H1 (cell line): ENCODE measurements at regions not wholly inside any gene's neighbourhood (a gene's known extent, or its start where the extent isn't known, plus 50 kb on each side); places are given as distances from the start of the nearest gene placed in this dataset.

ENCODE experiments used
- CTCF ChIA-PET: fragments of 300-600 bp; sonication (Branson Sonifier 250); formaldehyde crosslinking; loops from one replicate; lab custom pipeline; 2021; ENCODE audit not compliant: partially characterized antibody; lab: Charles Lee
- POLR2A ChIA-PET: fragments of 300-600 bp; sonication (Branson Sonifier 250); formaldehyde crosslinking; loops from one replicate; lab custom pipeline; 2021; ENCODE audit warnings: inconsistent platforms; ENCODE audit not compliant: partially characterized antibody; lab: Charles Lee
- DNase-seq, 2 experiments: peaks; one replicate each; pipeline versions ENCODE4 v3.0.0 to v3.0.0-alpha.2; 2010 to 2022; ENCODE audit warnings: low spot score in 2 of 2, low read depth in 1 of 2, mixed read lengths in 1 of 2
- FAIRE-seq: peaks from 2 replicates; lab custom pipeline; 2011; peaks lifted over from hg19 to GRCh38; lab: Jason Lieb, UNC
- H2AFZ ChIP-seq: 2 replicates; pipeline ENCODE4 v1.8.1; 2012; ENCODE audit warnings: low read length, inconsistent platforms
- H2AK5ac ChIP-seq: 2 replicates; pipeline ENCODE4 v1.6.1; 2013; ENCODE audit warnings: low read depth, low read length
- H2BK120ac ChIP-seq: replicated peaks from 2 replicates; pipeline ENCODE3; 2013; ENCODE audit warnings: low read depth, low read length, inconsistent platforms
- H2BK12ac ChIP-seq: 2 replicates; pipeline ENCODE4 v1.6.1; 2013; ENCODE audit warnings: low read depth, low read length
- H2BK15ac ChIP-seq: 2 replicates; pipeline ENCODE4 v1.6.1; 2013; ENCODE audit warnings: low read length
- H2BK20ac ChIP-seq: 2 replicates; pipeline ENCODE4 v1.6.1; 2013; ENCODE audit warnings: low read length
- H2BK5ac ChIP-seq: 2 replicates; pipeline ENCODE4 v1.6.1; 2013; ENCODE audit warnings: low read depth, low read length
- H3K14ac ChIP-seq: 2 replicates; pipeline ENCODE4 v1.6.1; 2013; ENCODE audit warnings: inconsistent platforms; ENCODE audit not compliant: insufficient read length
- H3K18ac ChIP-seq: 2 replicates; pipeline ENCODE4 v1.6.1; 2013; ENCODE audit warnings: low read length; ENCODE audit errors: extremely low read depth
- H3K23ac ChIP-seq: 2 replicates; pipeline ENCODE4 v1.6.1; 2013; ENCODE audit warnings: inconsistent platforms; ENCODE audit not compliant: insufficient read length
- H3K23me2 ChIP-seq: 2 replicates; pipeline ENCODE4 v1.6.1; 2013; ENCODE audit warnings: low read depth, low read length
- H3K27ac ChIP-seq: 2 replicates; pipeline ENCODE4 v1.6.1; 2011; ENCODE audit warnings: low read depth, low read length, inconsistent platforms
- H3K27me3 ChIP-seq, 4 experiments: replicated peaks in 1 of 4; 1 replicate in 1 of 4; 2 replicates in 3 of 4; pipeline versions ENCODE4 v1.6.1 to v1.8.1; 2011 to 2013; ENCODE audit warnings: low read length in 3 of 4, mild to moderate bottlenecking in 3 of 4, inconsistent platforms in 2 of 4, mixed read lengths in 2 of 4, moderate library complexity in 1 of 4; ENCODE audit not compliant: control insufficient read depth in 3 of 4, insufficient read depth in 3 of 4; ENCODE audit errors: extremely low read depth in 1 of 4
- H3K36me3 ChIP-seq, 4 experiments: 2 replicates each; pipeline versions ENCODE4 v1.6.1 to v1.8.1; 2011 to 2013; ENCODE audit warnings: mild to moderate bottlenecking in 4 of 4, low read length in 3 of 4, moderate library complexity in 2 of 4, control low read depth in 1 of 4, inconsistent platforms in 1 of 4; ENCODE audit not compliant: insufficient read depth in 4 of 4, control insufficient read depth in 2 of 4
- H3K4ac ChIP-seq: replicated peaks from 2 replicates; pipeline ENCODE3; 2013; ENCODE audit warnings: low read length, low read depth, mixed read lengths, inconsistent platforms; ENCODE audit not compliant: insufficient read length
- H3K4me1 ChIP-seq, 4 experiments: replicated peaks in 1 of 4; 1 replicate in 1 of 4; 2 replicates in 3 of 4; pipeline versions ENCODE4 v1.6.1 to v1.8.1; 2011 to 2013; ENCODE audit warnings: low read length in 3 of 4, inconsistent platforms in 2 of 4, mixed read lengths in 1 of 4; ENCODE audit not compliant: insufficient read depth in 4 of 4, control insufficient read depth in 3 of 4
- H3K4me2 ChIP-seq, 2 experiments: 2 replicates each; pipeline versions ENCODE4 v1.6.1 to v1.8.1; 2011 to 2013; ENCODE audit warnings: low read depth in 2 of 2, low read length in 2 of 2, control low read depth in 1 of 2, inconsistent platforms in 1 of 2, mild to moderate bottlenecking in 1 of 2; ENCODE audit not compliant: insufficient read depth in 1 of 2
- H3K4me3 ChIP-seq, 4 experiments: fragments of 200-600, 300-600 bp in 1 of 4; sonication (generic), shearing (Covaris generic), sonication (Bioruptor Twin) in 1 of 4; 2 replicates each; pipeline versions ENCODE4 v1.5.1 to v1.8.1; 2011 to 2016; ENCODE audit warnings: low read length in 4 of 4, low read depth in 3 of 4, control low read depth in 2 of 4, inconsistent platforms in 2 of 4, mild to moderate bottlenecking in 2 of 4, mixed read lengths in 1 of 4, moderate library complexity in 1 of 4; ENCODE audit not compliant: insufficient read depth in 2 of 4; ENCODE audit errors: extremely low read depth in 1 of 4
- H3K56ac ChIP-seq: replicated peaks from 2 replicates; pipeline ENCODE3; 2013; ENCODE audit warnings: low read depth, mild to moderate bottlenecking, mixed read lengths, low read length, inconsistent platforms; ENCODE audit not compliant: insufficient read length
- H3K79me1 ChIP-seq: 2 replicates; pipeline ENCODE4 v1.6.1; 2013; ENCODE audit warnings: low read depth, low read length, control low read depth
- H3K79me2 ChIP-seq, 2 experiments: 2 replicates each; pipeline versions ENCODE4 v1.6.1 to v1.8.1; 2012 to 2013; ENCODE audit warnings: low read length in 2 of 2, mild to moderate bottlenecking in 2 of 2, inconsistent platforms in 1 of 2; ENCODE audit not compliant: insufficient read depth in 2 of 2, control insufficient read depth in 1 of 2
- H3K9ac ChIP-seq, 4 experiments: replicated peaks in 1 of 4; 1 replicate in 1 of 4; 2 replicates in 3 of 4; pipeline versions ENCODE4 v1.6.1 to v1.8.1; 2011 to 2013; ENCODE audit warnings: low read depth in 3 of 4, low read length in 3 of 4, control low read depth in 2 of 4, mild to moderate bottlenecking in 2 of 4, moderate library complexity in 2 of 4, inconsistent platforms in 1 of 4; ENCODE audit errors: extremely low read depth in 1 of 4
- H3K9me3 ChIP-seq, 2 experiments: 2 replicates each; pipeline versions ENCODE4 v1.6.1 to v1.8.1; 2012 to 2013; ENCODE audit warnings: mild to moderate bottlenecking in 2 of 2, moderate library complexity in 2 of 2, control low read depth in 1 of 2, inconsistent platforms in 1 of 2, low read depth in 1 of 2, low read length in 1 of 2, mixed read lengths in 1 of 2; ENCODE audit not compliant: insufficient read depth in 2 of 2
- H4K20me1 ChIP-seq, 2 experiments: replicated peaks in 1 of 2; 2 replicates each; pipeline versions ENCODE3 to v1.8.1; 2011 to 2013; ENCODE audit warnings: inconsistent platforms in 2 of 2, low read length in 2 of 2, mild to moderate bottlenecking in 1 of 2; ENCODE audit not compliant: insufficient read depth in 2 of 2, control insufficient read depth in 1 of 2
- H4K5ac ChIP-seq: 2 replicates; pipeline ENCODE4 v1.6.1; 2013; ENCODE audit warnings: low read length, low read depth, mixed read lengths, inconsistent platforms; ENCODE audit not compliant: insufficient read length
- H4K8ac ChIP-seq: 2 replicates; pipeline ENCODE4 v1.8.0; 2013; ENCODE audit warnings: mild to moderate bottlenecking, moderate library complexity, low read length, inconsistent platforms; ENCODE audit not compliant: insufficient read depth; ENCODE audit errors: extremely low read depth
- H4K91ac ChIP-seq: replicated peaks from 2 replicates; pipeline ENCODE3; 2013; ENCODE audit warnings: low read length, mixed read lengths, inconsistent platforms; ENCODE audit not compliant: insufficient read length
- CTBP2 ChIP-seq: IDR thresholded peaks from 2 replicates; pipeline ENCODE4 v1.7.0; 2011; ENCODE audit warnings: borderline replicate concordance, mild to moderate bottlenecking, moderate library complexity, mixed read lengths, low read length; ENCODE audit not compliant: insufficient read depth, insufficient read length
- EP300 ChIP-seq, 2 experiments: IDR thresholded peaks; 1 replicate in 1 of 2; 2 replicates in 1 of 2; pipeline ENCODE4 v1.6.1; 2011 to 2012; ENCODE audit warnings: low read depth in 2 of 2, low read length in 2 of 2, mild to moderate bottlenecking in 2 of 2, borderline replicate concordance in 1 of 2, inconsistent platforms in 1 of 2, moderate library complexity in 1 of 2
- GABPA ChIP-seq: IDR thresholded peaks from 2 replicates; pipeline ENCODE4 v1.6.1; 2011; ENCODE audit warnings: mild to moderate bottlenecking, low read length, moderate library complexity, borderline replicate concordance; ENCODE audit not compliant: insufficient read depth
- NANOG ChIP-seq: IDR thresholded peaks from 2 replicates; pipeline ENCODE4 v1.6.1; 2011; ENCODE audit warnings: low read length, low read depth, mild to moderate bottlenecking, inconsistent platforms; ENCODE audit not compliant: insufficient read depth, poor library complexity, severe bottlenecking
- YY1 ChIP-seq: IDR thresholded peaks from 2 replicates; pipeline ENCODE4 v1.6.1; 2011; ENCODE audit warnings: low read depth, mild to moderate bottlenecking, low read length
- WGBS, 2 experiments: shearing (Covaris generic) in 1 of 2; methylation state at CpG; one replicate each; pipeline versions ENCODE4 v1.1.6 to v1.1.7; 2013 to 2015; ENCODE audit warnings: low lambda C conversion rate in 2 of 2, mixed read lengths in 2 of 2, inconsistent platforms in 1 of 2, low coverage in 1 of 2, missing lambda C conversion rate in 1 of 2; ENCODE audit not compliant: insufficient replicate concordance in 2 of 2, insufficient coverage in 1 of 2, insufficient read length in 1 of 2; ENCODE audit errors: extremely low coverage in 1 of 2, missing lambda C conversion rate in 1 of 2; 5-methylcytosine and 5-hydroxymethylcytosine counted together

DNA sequence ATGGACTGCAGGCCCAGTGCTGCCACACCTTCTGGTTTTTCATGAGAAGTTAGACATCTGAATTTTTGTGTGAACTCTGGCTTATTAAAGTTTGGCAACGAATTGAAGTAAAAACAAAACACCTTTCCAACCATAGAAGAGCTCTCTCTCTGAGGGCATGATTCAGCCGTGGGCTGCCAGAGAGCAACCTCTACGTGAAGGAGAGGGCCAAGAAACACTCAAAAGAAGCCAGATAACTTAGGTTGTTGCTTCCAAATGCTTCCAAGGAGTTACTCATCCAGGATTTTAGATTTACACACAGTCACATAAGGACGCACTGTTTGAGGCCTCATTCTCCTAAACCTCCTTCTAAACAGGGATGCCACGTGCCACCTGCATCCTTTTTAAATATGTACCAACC, 65.5 kb downstream of the NRN1 start:
- Histone ChIP-seq H3K79me2 (no peaks in the 10 kb centered on the region), H3K79me1 (no peaks in the 10 kb centered on the region), H3K27ac (no peak overlapping the region), H3K23me2 (no peaks in the 10 kb centered on the region), H2AK5ac (no peak overlapping the region), H2BK20ac (no peak overlapping the region), H2AFZ (no peak overlapping the region), H4K20me1 (no peaks in the 10 kb centered on the region), H2BK12ac (no peak overlapping the region), H3K18ac (no peak overlapping the region), H3K9me3 (peaks cover 2 to 7% of the 10 kb centered on the region in 2 experiments; a peak in 1 of 4 replicates), H3K23ac (no peak overlapping the region), H3K4me2 (no peak overlapping the region), H3K9ac (no peak overlapping the region), H3K4me1 (no peaks in the 10 kb centered on the region), H4K5ac (no peak overlapping the region), H3K4me3 (no peak overlapping the region), H3K56ac (no peak overlapping the region), H2BK15ac (no peak overlapping the region), H3K27me3 (no peaks in the 10 kb centered on the region), H3K4ac (no peak overlapping the region), H2BK5ac (no peak overlapping the region), H4K8ac (no peak overlapping the region), H3K14ac (no peak overlapping the region), H2BK120ac (no peak overlapping the region), H4K91ac (no peak overlapping the region), H3K36me3 (no peaks in the 10 kb centered on the region)
- FAIRE-seq: no peak
- DNase-seq: no peak
- POLR2A ChIA-PET: no interaction called here
- 88% methylated on average over 5 of the region's 5 CpGs; no CpG with 5 or more reads in 1 of the 2 experiments for WGBS, 2 experiments
- CTCF ChIA-PET: interaction anchor here (1.3 to 2.2 kb wide), 2 partner anchors 9 to 57 kb away, joined by 4 to 7 read pairs; no protein-coding TSS in a partner anchor
- TF ChIP-seq GABPA (no peak), YY1 (no peak), NANOG (no peak), EP300 (IDR thresholded peaks at IDR 0.05; ENCODE audit: borderline replicate concordance in 1 of 2, low read depth in 2 of 2, low read length in 2 of 2) (no peak), CTBP2 (no peak)
